SW 1271 (cell line): ENCODE measurements at regions not wholly inside any gene's neighbourhood (a gene's known extent, or its start where the extent isn't known, plus 50 kb on each side); places are given as distances from the start of the nearest gene placed in this dataset.

Experiments used
- DNase-seq, 2 experiments: peaks; one replicate each; lab custom pipeline; 2025; lab: John Stamatoyannopoulos, UW

GRCh38 chr13:111476197-111476596 lies 155.8 kb downstream of the TEX29 start:
- no peak for DNase-seq

GRCh38 chr13:111479412-111479811 lies 159.0 kb downstream of the TEX29 start:
- DNase-seq: no peak

- DNase-seq: no peak
These were observed 160.1 kb downstream of the TEX29 start for GRCh38 chr13:111480503-111480902.

GRCh38 chr13:111480976-111481375 lies 160.5 kb downstream of the TEX29 start:
- no peak for DNase-seq

GRCh38 chr13:111482126-111482525 lies 161.7 kb downstream of the TEX29 start:
- DNase-seq: no peak

- DNase-seq: no peak
These were observed 162.6 kb downstream of the TEX29 start for GRCh38 chr13:111482806-111483620.

- DNase-seq: no peak
These were observed 163.2 kb downstream of the TEX29 start for GRCh38 chr13:111483621-111483987.

- DNase-seq: no peak
These were observed 163.9 kb downstream of the TEX29 start for GRCh38 chr13:111484141-111484925.

GRCh38 chr13:111484959-111485358 lies 164.5 kb downstream of the TEX29 start:
- DNase-seq: no peak

GRCh38 chr13:111485491-111486250 lies 165.2 kb downstream of the TEX29 start:
- no peak for DNase-seq

GRCh38 chr13:111486331-111486730 lies 165.9 kb downstream of the TEX29 start:
- no peak for DNase-seq

GRCh38 chr13:111486801-111487200 lies 166.4 kb downstream of the TEX29 start:
- no peak for DNase-seq

- no peak for DNase-seq
These were observed 168.2 kb downstream of the TEX29 start for GRCh38 chr13:111488486-111489132.

GRCh38 chr13:111489301-111489700 lies 168.9 kb downstream of the TEX29 start:
- DNase-seq: no peak

- no peak for DNase-seq
These were observed 170.2 kb downstream of the TEX29 start for GRCh38 chr13:111490611-111491010.

- DNase-seq: no peak
These were observed 170.6 kb downstream of the TEX29 start for GRCh38 chr13:111491021-111491420.

- DNase-seq: no peak
These were observed 171.2 kb downstream of the TEX29 start for GRCh38 chr13:111491659-111492058.

- DNase-seq: no peak
These were observed 172.0 kb downstream of the TEX29 start for GRCh38 chr13:111492341-111492950.

- DNase-seq: no peak
These were observed 172.5 kb downstream of the TEX29 start for GRCh38 chr13:111492958-111493357.

GRCh38 chr13:111493468-111493867 lies 173.0 kb downstream of the TEX29 start:
- no peak for DNase-seq

GRCh38 chr13:111494641-111495040 lies 174.2 kb downstream of the TEX29 start:
- no peak for DNase-seq
